ENCODE measurements at regions not wholly inside any gene's neighbourhood (a gene's known extent, or its start where the extent isn't known, plus 50 kb on each side); places are given as distances from the start of the nearest gene placed in this dataset.

DNA sequence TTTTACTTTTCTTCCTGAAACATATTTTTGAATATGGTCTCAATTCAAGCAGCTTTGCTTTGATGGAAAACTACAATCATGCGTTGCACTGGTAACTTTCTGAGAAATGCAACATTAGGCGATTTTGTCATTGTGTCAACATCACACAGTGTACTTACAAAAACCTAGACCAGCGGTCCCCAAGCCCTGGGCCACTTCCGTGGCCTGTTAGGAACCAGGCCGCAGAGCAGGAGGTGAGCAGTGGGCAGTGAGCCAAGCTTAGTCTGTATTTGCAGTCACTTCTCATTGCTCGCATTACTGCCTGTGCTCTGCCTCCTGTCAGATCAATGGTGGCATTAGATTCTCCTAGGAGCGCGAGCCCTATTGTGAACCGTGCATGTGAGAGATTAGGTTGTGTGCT, 163.7 kb upstream of the NOVA1 start:
- ATAC-seq (no peak), DNase-seq (ENCODE audit: missing footprints) (peak; percentile 15)
- intact Hi-C loops (cut with DNase I) = no loop called here

DNA sequence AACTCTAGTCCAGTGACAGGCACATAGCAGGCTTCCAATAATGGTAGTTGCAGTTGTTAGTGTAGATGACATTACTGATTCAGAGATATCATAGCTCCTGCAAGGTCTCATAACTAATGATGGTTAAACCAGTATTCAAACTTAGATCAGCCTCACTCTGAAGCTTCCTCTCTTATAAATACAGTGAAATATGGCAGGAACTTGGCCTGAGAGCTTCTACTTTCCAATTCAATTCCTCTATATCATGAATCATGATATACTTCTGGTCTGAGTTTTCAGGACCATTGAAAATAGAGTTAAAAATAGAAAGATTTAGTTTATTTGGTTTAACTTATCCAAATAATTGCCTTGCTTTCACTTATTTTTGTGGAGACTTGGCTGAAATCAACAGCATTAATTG, 167.5 kb upstream of the NOVA1 start:
- ATAC-seq (no peak), DNase-seq (ENCODE audit: missing footprints) (no peak)
- intact Hi-C loops (cut with DNase I) = no loop called here

DNA sequence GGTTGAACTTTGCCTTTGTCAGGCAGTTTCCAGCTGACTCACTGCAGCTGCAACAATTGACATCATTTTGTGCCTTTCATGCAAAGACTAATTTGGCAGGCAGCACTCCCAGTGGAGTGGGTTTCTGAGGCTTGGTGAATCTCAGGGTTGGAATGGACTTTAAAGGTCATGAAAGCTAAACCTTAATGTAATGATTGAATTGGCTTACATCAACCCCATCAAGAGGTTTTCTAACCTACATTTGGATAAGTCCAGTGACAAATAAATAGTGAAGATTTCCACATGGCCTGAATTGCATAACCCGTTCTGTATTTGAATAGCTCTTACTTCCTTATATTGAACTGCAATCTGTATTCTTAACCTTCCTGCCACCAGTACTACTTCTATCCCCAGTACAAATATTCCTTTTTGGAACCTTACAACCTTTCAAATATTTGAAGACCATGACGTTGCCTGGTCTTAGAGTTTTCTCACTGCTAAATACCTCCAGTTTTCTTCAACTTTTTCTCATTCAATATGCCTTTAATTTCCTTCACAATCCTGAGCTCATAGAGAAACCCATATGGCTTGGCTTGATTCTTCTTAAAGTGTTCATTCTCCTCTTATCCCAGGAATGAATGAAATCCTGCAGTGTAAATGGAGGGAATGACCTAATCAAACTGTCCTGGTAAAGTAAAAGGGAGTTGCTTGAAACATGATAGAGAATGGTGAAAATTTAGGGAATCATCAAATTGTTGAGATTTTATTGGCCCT, 168.1 kb upstream of the NOVA1 start:
- intact Hi-C loops (cut with DNase I) = no loop called here
- DNase-seq (ENCODE audit: missing footprints) (peak; percentile 28), ATAC-seq (peak; percentile 92)

DNA sequence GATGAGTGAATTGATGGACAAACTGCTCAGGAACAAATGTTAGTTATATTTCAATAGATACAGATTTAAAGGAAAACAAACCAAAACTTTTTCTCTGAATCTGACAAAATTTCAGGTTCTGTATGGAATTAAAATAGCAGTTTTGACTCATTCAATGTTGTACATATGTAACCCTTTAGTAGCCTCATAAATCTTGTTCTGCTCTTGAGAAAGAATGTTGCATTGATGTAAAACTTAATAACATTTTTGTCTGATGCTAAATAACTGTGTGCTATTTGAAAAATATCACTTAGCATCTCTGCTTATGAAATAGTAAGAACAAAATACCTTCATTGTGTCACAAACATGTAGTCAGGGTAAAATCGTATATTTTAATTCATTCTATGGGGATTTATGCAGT, 168.9 kb upstream of the NOVA1 start:
- ATAC-seq (no peak), DNase-seq (ENCODE audit: missing footprints) (no peak)
- intact Hi-C loops (cut with DNase I) = no loop called here

DNA sequence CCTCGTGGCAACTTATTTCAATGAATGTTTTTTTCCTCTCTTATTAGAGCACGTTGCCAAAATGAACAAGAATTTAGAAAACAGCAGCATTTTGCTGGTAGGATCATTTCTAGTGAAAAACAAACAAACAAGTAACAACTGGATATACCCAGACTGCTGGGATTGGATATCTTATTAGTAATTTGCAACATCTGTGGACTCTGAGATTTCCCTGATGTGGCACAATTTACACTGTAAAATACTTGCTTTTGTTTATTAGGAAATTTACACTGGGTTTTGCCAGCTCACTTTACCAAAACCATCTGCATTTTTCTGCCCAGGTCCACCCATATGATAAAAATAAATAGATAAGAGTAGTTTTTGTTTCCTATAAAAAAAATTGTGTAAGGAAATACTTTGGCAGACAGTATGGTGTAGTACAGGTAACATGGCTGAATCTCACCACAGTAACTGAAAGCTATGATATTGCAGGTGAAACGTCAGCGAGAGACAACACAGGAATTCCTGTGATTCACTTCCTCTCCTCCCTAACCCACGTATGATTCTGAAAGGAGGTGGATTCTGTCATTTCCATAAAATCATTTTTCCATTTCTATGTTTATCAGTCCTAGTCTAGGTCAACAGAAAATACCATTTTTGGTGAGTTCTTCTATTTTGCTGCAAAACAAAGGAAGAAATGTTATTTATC, 176.2 kb upstream of the NOVA1 start:
- ATAC-seq (no peak), DNase-seq (ENCODE audit: missing footprints) (no peak)
- intact Hi-C loops (cut with DNase I) = no loop called here

DNA sequence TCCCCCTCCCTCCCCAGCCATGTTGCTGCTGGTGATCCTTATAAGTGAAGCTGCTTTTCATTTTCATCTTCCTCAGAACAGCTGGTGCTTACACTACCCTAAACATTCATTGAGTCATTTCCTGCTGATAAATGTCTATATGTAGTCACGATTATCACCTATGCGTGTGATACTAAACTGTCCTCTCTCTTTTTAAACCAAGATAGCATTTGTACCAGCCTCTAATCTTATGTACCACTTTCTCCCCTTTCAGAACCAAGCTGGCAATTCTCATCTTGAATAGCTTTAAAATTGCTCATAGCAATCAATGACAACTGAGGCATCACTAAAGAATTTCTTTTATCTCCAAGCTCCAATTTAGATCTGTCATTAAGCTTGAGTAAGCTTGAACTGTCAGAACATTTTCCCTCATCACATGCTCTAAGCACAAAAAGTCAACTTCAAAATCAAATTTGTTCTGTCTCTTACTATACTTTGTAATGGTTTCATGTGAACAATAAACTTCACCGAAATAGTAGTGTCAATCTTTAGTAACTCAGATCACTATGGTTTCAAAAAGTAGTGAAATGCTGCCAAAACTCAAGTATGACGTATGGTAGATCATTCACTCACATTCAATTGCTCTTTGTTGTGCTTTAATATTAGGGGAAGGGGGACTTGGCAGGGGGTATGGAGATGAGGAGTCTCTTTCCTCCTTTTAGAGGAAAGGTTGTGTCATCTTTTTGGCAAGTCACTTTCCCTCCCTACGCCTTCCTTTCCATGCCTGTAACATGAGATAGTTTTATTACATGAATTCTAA, 178.1 kb upstream of the NOVA1 start:
- intact Hi-C loops (cut with DNase I) = no loop called here
- DNase-seq (ENCODE audit: missing footprints) (no peak), ATAC-seq (peak; percentile 48)

DNA sequence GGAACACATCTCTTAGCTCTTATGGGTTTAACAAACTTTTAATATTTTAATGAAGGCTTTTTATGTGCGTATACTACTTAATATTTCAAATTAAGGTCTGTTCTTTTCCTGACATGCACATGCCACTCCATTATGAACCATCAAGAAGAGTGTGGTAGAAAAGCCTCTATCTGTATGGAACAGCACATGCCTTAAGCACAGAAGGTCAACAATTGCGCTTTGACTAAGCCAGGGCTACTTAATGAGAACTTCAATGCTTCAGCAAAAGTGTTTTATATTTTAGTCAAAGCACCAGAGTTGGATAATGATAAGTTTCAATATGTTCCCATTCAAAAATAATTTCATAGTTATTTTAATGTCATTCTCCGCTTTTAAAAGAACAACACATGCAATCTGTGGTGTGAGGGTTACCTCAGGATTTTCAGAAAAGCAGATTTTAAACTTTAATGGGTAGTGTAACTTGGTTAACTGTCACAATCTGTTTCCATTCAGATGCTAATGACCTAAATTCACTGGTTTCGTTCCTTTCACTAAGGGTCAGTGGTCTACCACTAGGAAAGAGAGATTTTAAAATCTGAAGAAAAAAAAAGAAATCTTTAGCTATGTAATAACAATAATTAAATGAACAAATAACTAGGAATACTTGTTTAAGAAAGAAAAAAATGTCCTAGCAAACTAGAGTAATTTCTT, 193.4 kb upstream of the NOVA1 start:
- DNase-seq (ENCODE audit: missing footprints) = no peak
- intact Hi-C loops (cut with DNase I) = no loop called here
- no peak for ATAC-seq

DNA sequence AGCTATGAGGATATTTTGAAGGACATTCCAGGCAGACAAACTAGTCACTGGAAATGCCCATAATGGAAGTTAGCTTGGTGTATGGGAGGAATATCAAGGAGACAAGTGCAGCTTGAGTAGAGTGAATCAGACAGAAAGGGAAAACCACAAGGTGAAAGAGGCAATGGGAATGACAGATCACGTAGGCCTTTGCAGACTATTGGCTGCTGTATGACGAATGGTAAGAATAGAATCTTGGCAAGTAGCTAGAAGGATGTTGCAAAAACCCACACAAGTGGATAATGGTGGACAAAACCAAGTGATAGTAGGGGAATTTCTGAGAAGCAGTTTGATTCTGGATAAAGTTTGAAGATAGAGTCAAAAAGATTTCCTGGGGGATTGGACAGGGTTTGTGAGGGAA, 196.9 kb upstream of the NOVA1 start:
- intact Hi-C loops (cut with DNase I) = no loop called here
- DNase-seq (ENCODE audit: missing footprints) = no peak
- no peak for ATAC-seq

DNA sequence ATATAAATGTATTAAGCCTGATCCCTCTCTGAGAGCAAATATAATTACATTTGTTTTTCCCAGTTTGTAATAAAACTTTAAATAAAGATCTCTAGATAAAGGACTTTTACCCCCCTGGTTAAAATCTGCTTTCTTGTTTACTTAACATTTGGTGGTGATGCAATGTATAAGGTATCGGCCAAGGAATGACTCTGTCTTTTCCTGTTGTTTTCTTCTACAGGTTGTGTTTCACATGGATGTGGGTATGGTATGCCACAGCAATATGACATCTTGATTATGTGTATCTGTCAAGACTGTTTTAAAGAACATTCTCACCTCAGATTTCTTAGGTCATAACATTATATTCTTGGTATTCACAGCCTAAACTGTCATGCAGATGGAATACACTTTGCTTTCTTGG, 210.6 kb upstream of the NOVA1 start:
- intact Hi-C loops (cut with DNase I) = no loop called here
- DNase-seq (ENCODE audit: missing footprints) = no peak
- no peak for ATAC-seq

DNA sequence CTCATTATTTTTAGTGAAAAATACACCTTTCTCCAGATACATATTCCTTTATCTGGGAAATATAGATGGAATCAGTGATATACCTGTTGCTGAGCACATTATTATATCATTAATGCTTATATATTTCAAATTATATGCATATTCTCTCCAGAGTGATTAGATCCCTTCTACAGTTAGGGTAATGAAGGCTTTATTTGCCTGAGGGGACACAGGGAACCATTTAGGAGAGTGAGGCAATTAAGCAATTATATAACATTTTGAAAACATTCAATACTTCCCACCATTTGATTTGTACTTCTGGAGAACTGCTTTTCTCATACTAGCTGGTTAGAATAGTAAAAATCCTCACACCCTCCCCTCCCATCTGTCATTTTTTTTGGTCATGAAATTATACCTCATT, 212.8 kb upstream of the NOVA1 start:
- ATAC-seq (no peak), DNase-seq (ENCODE audit: missing footprints) (no peak)
- intact Hi-C loops (cut with DNase I) = no loop called here

DNA sequence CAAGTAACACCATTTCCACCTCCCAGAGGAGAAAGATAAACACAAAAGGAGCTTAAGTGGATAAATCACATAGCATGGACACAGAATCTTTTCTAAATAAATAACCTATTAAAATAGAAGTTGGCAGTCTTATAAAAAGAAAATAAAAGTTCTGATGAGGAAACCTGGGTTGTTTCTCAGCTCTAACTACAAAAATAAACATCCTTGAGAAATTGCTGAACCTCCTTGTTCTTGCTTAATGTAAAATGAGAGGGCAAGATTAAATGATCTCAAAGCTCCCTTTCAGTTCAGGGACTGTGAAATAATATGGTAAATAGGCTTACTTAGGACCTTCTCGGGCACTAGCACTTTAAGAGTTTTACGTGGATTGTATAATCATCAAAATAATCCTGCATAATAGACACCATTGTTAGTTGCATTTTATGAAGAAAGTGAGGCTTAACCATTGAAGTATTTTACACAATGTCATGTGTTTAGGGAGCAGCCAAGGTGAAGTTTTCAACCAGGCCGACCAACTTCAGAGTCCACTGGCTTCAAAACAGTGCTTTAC, 214.0 kb upstream of the NOVA1 start:
- intact Hi-C loops (cut with DNase I) = no loop called here
- DNase-seq (ENCODE audit: missing footprints) (no peak), ATAC-seq (no peak)

DNA sequence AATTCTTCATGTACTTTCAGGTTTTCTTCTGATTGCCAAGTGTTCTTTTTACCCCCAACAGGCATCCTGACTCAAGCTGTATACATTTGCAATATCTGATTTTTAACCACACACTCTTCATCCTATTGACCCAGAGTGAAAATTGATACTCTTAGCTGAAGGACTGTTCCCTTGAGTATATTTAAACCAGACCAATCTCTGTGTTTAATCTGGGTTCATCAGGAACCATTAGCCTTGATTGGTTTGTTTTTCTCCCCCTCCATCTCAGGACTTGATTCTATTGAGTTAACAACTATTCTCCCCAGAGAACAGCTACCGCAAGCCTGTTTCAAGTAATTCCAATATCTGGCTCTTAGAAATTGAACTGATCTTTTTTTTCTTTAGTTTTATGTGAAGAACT, 222.3 kb upstream of the NOVA1 start:
- no peak for DNase-seq (ENCODE audit: missing footprints)
- intact Hi-C loops (cut with DNase I) = no loop called here
- no peak for ATAC-seq

DNA sequence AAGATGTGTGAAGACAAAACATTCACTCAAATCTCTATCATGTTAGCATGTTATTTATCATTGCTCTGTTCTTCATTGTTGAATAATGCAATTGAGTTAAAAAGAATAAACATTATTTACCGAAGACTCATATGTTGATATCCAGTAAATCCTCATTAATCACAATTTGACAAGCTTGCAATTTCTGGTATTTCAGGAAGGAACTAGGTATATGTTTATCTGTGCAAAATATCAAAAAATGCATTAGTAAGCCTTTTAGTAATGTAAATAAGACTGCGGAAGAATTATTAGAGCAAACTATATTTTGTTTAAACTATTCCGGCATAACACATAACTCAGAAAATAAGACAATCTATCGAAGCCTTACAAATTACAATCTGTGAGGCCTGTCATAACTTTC, 222.7 kb upstream of the NOVA1 start:
- intact Hi-C loops (cut with DNase I) = no loop called here
- no peak for ATAC-seq
- DNase-seq (ENCODE audit: missing footprints) = no peak

DNA sequence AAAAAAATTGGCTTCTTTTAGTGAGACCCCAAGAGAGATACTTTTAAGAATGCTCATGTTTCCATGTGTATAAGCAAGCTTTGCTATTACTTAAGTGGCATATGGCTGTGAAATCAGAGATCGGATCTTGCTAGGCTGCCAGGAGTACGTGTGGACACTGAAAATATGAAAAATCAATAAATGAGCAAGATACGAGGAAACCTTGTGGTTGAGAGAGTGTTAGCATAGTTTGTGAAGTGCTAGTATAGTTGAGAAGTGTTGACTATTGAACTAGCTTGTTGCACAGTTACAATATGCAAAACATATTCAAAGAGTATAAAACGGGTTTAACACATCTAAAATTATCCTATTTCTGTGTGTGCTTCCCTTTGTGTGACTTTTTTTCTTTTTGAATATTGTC, 230.9 kb upstream of the NOVA1 start:
- intact Hi-C loops (cut with DNase I) = no loop called here
- DNase-seq (ENCODE audit: missing footprints) = no peak
- no peak for ATAC-seq

DNA sequence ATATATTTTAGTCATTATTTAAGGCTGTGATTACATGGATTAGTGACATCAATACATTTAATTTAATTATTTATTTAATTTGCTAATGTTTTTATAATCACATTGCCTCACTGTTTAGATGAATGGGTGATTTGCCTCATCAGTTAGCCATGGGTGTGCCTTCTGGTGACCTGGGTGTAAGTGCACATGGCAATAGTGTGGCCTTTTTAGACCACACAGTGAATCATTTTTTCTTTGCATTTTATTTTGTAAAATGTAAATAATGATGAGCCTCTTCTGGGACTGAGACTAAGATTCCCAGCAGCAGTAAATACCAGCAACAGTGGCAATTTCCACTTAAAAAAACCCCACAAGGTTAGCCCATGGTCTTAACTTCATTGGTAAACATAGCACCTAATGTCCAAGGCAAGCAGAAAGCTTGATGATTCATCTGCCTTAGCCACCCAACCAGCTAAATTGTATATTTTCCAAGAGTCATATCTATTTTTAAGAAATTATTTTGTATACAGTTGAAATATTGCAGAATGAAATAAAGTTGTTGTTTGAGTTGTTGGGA, 235.9 kb upstream of the NOVA1 start:
- intact Hi-C loops (cut with DNase I) = no loop called here
- no peak for ATAC-seq
- no peak for DNase-seq (ENCODE audit: missing footprints)

DNA sequence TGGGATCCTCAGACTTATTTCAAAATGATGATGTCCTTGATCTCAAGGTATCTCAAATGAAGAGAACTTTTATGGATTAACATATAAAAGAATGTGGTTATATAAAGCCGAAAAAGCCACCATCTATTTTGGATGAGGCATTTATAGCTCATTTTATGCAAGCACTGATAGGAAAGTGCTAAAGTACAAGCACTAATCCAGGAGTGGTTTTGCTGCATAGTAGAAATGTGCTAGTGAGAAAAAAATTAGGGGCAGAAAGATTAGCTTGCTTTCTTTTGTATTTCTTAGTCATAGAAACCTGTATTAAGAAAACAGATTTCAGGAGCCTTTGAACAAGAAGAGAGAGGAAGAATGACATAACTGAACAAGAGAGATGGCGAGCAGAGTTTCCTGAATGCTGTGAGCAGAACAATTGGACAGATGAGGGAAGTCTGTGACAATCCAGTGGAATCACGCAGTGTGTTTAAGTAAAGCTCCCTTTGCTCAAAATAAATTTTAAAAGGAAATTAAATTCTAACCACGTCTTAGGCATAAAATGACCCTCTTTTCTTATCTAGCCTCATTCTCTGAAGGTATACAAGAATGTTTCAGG, 238.2 kb upstream of the NOVA1 start:
- no peak for DNase-seq (ENCODE audit: missing footprints)
- intact Hi-C loops (cut with DNase I) = no loop called here
- no peak for ATAC-seq

DNA sequence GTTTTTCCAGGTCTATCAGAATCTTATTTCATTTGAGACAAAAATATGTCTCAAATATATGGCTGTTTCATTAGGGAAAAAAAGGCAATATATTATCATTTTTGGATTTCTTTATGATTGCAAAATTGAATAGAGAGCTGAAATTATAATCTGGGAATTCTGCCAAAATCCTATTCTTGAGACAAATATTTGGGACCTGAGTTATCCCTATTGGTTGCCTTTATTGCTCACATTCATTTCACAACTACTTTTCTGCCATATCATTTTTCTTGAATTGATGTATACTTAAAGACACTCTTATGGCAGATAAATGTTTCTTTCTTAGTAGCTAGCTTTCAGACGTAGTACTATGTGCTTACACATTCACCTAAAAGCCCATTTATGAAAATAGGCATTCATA, 241.6 kb upstream of the NOVA1 start:
- DNase-seq (ENCODE audit: missing footprints) (no peak), ATAC-seq (no peak)
- intact Hi-C loops (cut with DNase I) = no loop called here

DNA sequence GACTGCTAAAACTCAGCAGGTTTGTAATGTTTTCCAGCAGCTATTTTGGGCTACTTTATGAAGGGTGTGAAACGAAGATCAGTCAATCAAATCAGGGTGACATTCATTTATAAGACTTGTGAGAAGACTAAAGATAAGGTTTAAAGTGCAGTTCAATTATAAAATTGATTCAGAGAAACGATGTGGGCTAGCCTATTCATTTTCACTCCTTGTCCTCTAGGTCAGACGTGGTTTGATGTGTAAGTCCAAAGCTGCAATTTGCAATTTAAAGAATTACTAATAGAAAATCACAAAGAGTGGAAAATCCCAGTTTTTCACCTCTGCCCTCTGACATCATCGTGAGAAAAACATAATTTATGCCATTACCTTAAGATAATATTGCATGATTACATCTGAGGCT, 243.5 kb upstream of the NOVA1 start:
- intact Hi-C loops (cut with DNase I) = no loop called here
- DNase-seq (ENCODE audit: missing footprints) (no peak), ATAC-seq (no peak)
